HG02885 (cell line): ENCODE measurements at regions not wholly inside any gene's neighbourhood (a gene's known extent, or its start where the extent isn't known, plus 50 kb on each side); places are given as distances from the start of the nearest gene placed in this dataset.

Experiments used
- ATAC-seq: cut with Tn5 transposase; IDR thresholded peaks from one replicate; pipeline ENCODE4 v1.9.1; 2021; ENCODE audit warnings: mild to moderate bottlenecking; ENCODE audit not compliant: unreplicated experiment, poor library complexity

DNA sequence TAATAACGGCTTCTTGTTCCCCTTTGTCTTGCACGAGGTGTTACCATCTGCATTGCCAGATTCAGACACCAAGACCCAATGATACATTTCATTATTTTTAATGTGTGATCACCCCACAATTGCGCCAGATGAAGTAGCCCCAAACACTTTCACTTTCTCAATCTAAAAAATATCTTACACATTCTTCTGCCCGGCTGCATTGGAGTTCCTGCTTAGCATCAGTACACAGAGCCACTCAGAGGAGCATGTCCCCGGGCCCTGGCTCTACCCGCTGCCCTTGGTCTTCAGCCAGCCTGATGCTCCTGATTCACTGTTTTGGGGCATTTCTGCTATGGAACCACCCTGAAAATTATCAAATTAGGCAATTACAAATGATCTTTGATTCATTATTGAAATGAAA, 66.0 kb upstream of the TENM3 start:
- ATAC-seq = no peak

DNA sequence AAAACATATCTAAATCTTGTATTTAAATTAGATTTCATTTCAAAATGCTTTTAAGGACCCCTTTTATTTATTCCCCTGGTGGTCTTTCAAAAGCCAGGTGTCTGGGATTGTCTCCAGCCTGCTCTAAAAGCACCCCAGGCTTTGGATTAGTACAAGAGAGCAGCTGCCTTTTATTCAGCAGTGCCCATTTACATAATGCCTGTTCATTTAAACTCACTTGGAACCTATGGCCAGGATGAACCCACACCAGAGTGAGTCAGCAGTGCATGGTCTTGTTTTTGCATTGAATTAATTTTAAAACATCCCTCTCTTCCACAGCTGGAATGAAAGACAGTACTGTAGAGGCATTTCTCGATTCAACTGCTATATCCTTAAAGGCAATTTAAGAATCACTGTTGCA, 64.1 kb upstream of the TENM3 start:
- no peak for ATAC-seq

DNA sequence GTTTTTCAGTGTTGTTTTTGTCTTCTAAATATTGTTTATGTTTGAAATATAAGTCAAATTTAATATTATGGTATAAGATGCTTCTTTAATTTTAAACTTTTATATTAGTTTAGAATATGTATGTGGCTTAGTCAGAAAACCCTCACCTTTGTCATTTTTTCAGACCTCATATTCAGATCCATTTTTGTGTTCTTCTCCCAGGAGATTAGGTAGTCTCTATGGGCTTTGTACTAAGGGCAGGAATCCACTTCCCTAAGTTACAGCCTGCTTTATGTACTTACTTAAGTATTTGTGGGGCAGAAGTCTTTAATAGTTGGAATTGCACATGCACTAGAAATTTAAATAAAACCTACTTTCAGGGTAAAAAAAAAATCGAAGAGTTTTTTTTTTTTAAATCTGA, 63.5 kb upstream of the TENM3 start:
- no peak for ATAC-seq

DNA sequence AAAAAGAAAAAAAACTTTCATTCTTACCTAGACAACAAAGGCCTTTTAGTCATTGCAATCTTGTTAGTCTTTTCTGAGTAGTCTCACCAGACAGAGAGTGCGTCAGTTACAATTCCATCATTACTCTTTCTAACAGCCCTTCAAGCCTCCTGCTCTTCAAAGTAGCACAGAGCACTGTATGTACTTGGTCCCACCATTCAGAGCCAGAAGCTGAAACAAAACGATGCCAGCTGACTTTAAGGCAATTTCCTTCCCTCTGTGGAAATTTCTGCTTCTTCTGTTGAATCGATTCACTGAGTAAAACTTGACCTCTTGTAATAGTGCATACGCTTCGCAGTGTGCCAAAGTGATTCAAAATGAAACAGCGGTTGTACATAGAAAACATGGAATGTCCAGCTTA, 57.7 kb upstream of the TENM3 start:
- ATAC-seq = no peak

DNA sequence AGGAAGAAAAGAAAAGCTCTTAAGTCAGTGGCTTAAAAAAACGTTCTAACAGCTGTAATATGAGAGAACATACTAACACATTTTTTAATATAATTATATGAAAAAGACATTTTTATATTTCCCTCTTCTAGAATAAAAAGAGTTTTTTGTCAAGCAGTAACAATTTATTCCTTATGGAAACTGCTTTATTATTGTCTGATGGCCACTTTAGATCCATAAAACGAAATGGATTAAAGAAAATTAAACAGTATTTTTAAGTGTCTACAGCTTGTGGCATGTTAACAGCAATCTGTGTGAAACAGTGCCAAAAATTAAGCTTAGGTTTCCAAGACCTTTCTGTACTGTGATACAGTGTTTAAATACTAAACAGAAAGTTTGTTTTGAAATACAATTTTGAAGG, 55.5 kb upstream of the TENM3 start:
- no peak for ATAC-seq

DNA sequence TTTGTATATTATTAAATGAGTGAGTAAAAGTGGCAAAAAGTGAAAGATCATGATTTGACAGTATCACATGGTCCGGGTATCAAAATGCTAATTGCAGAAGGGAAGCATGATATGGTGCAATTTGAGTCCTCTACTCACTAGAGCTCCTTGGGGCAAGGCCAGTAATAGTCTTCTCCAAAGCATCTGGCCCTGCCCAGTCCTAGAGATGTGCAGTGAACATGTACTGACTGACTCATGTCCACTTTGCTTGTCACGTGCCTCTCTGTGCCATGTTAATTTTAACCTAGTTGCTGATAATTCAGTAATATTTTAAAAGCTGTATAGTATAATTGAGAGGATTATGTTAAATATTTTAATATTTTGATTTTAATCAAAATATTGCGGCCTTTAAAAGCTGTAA, 54.6 kb upstream of the TENM3 start:
- no peak for ATAC-seq

DNA sequence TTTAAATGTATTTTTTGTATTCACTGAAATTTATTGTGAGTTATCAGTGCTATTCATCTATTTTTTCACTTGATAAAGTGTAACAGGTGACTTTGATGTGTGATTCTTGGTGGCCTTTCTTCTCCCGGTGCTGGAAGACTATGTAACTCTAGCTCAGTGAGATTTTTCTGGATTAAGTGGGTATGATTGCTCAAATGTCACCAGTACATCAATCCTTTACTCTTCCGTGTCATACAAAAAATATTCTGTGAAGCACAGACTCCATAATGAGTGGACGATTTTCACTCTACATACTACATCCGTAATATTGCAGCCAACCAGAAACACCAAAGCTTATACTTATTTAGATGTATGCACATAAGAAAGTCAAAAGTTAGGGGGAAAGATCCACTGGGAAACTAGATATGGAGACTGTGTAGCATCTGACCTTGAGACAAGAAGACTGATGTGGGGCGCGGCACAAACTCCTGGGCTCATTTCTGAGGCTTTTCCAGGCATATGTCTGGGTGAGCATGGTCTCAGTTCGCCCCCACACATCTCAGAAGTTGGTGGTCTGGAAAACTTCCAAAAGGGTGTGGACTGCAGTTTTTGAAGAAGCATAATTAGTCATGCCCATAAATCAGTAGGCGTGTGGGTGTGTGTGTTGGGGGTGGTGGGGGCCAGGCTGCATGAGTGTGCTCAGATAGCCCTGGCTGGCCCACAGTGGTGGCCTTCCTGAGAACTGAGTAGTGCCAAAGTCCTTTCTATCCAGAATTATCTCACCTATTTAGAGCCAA, 53.9 kb upstream of the TENM3 start:
- no peak for ATAC-seq

DNA sequence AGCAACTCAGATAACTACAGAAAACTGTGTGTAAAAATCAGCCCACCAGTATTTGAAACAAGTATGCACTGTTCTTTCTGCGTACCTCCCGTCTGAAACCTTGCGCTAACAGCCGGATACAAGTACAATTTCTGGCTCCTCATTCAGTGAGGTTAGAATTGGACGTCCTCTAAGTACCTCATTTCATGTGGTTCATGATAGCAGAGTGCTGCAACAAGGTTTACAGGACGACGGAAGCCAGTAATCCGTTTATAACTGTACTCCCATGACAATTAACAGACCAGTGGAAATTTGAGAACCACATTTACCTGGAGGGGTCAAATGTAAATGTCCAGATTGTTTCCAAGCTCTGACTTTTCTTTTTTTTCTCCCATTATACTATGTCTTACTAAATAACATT, 52.9 kb upstream of the TENM3 start:
- ATAC-seq = no peak

DNA sequence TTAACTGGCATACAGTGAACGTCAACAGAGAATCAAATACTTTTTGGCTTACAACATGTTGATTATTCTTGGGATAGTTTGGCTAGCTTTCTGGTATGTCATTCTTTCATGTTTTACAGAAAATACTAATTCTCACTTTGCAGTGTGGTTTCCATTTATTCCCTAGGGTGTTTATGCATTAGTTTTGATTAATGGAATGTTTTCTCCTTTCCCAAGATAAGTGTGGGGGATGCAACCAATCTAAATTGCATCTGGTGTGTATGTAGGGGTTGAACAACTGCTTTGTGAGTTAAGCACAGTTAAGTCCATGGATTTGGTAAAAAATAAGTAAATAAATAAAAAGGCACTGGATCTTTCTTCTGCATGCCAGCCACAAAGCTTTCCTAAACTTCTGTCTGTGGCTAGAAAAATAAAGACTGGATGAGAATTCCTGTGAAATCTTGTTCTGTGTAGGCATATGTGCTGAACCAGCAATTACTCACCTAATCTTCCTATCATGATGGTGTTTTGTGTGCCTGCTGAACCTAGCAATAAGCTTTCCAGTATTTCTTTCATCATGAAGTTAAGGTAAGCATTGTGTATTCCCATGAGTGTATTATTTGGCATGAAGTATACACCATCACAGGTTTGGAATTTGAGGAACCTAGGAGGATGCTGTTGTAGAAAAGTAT, 50.6 kb upstream of the TENM3 start:
- no peak for ATAC-seq

DNA sequence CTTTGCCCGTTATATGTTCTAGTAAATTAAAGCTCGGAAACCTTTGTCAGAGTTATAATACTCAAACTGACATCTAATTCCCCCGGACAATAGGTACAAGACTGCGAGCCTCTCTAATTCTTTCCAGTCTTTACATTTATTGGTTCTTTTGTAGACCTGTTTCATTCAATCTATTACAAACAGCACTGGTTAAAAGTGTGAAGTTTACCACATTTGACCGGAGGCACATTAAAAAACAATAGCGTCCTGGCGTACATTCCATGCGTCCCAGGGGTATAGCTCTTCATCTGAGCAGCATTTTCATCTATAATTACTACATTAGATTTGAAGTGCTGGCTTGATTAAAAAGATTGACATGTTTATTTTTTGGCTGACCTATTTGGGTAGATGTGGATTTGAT, 49.9 kb upstream of the TENM3 start:
- no peak for ATAC-seq
